ENCODE measurements at regions not wholly inside any gene's neighbourhood (a gene's known extent, or its start where the extent isn't known, plus 50 kb on each side); places are given as distances from the start of the nearest gene placed in this dataset.

DNA sequence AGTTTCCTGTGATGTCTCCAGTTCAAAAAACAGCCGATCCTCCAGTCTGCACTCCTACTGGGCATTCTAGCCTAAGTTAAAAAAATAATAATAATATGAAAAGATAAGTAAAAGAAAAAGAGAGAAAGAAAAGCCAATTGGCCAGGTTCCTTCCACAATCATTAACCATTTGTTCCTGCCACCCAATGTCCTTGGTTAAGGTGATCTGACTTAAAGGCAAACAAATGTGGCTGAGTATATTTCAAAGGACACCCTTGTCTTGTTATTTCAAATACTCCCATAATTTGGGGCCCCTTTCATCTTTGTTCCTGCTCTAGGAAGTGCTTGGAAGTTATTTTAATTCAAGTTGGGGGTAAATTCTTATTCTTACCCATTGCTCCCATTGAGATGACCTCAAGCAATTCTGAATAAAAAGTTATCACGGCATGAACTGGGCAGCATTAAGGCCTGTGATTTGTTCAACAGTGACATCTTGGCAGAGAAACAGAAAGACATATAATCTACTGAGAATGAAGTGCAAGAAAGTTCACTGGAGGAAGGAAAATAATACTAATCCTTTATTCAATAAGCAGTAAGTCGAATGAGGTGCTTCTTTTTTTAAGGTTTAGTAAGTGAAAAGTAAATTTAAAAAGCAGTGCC, 1054.5 kb upstream of the FANCL start:
- no peak overlapping the region for H2BK12ac ChIP-seq (ENCODE audit: low read depth, low read length)
- H4K8ac ChIP-seq (ENCODE audit: extremely low read depth, insufficient read depth, low read length): no peak overlapping the region
- H4K91ac ChIP-seq (replicated peaks; ENCODE audit: insufficient read length, low read length): no peak overlapping the region
- H3K27me3 ChIP-seq (replicated peaks in 1 of 4; ENCODE audit: control insufficient read depth in 3 of 4, extremely low read depth in 1 of 4, insufficient read depth in 3 of 4, low read length in 3 of 4): no peaks in the 10 kb centered on the region
- no peak overlapping the region for H3K14ac ChIP-seq (ENCODE audit: insufficient read length)
- H3K56ac ChIP-seq (replicated peaks; ENCODE audit: insufficient read length, low read depth, low read length): no peak overlapping the region
- H3K27ac ChIP-seq (ENCODE audit: low read depth, low read length): no peak overlapping the region
- H2AK5ac ChIP-seq (ENCODE audit: low read depth, low read length): no peak overlapping the region
- no peak overlapping the region for H2BK20ac ChIP-seq (ENCODE audit: low read length)
- H2BK5ac ChIP-seq (ENCODE audit: low read depth, low read length): no peak overlapping the region
- TF ChIP-seq RNF2 (IDR thresholded peaks at IDR 0.05; ENCODE audit: borderline replicate concordance, low read depth, low read length, missing control alignments, poor library complexity, severe bottlenecking) (no peak), RFX5 (IDR thresholded peaks at IDR 0.05; ENCODE audit: borderline replicate concordance, low read depth, low read length) (no peak), KDM1A (IDR thresholded peaks at IDR 0.05; ENCODE audit: borderline replicate concordance, low read length) (no peak), CTBP2 (IDR thresholded peaks at IDR 0.05; ENCODE audit: borderline replicate concordance, insufficient read depth, insufficient read length, low read length) (no peak)
- 84% methylated on average over 3 of the region's 3 CpGs; no CpG with 5 or more reads in 1 of the 2 experiments for WGBS, 2 experiments (ENCODE audit: extremely low coverage in 1 of 2, insufficient coverage in 1 of 2, insufficient read length in 1 of 2, insufficient replicate concordance in 2 of 2, low coverage in 1 of 2, low lambda C conversion rate in 2 of 2, missing lambda C conversion rate in 1 of 2)
- no peak overlapping the region for H2AFZ ChIP-seq (ENCODE audit: low read length)
- H3K23me2 ChIP-seq (ENCODE audit: low read depth, low read length): no peaks in the 10 kb centered on the region
- H3K18ac ChIP-seq (ENCODE audit: extremely low read depth, low read length): no peak overlapping the region
- no peak overlapping the region for H3K4me3 ChIP-seq (ENCODE audit: extremely low read depth in 1 of 4, insufficient read depth in 2 of 4, low read depth in 3 of 4, low read length in 4 of 4)
- no peak overlapping the region for H4K5ac ChIP-seq (ENCODE audit: insufficient read length, low read depth, low read length)
- CTCF ChIA-PET (ENCODE audit: partially characterized antibody): no interaction called here
- no peaks in the 10 kb centered on the region for H3K79me1 ChIP-seq (ENCODE audit: low read depth, low read length)
- H2BK15ac ChIP-seq (ENCODE audit: low read length): no peak overlapping the region
- H3K9ac ChIP-seq (replicated peaks in 1 of 4; ENCODE audit: extremely low read depth in 1 of 4, low read depth in 3 of 4, low read length in 3 of 4): no peak overlapping the region
- peaks cover 0 to 2% (median 0%) of the 10 kb centered on the region in 4 experiments; a peak in 2 of 7 replicates for H3K4me1 ChIP-seq (replicated peaks in 1 of 4; ENCODE audit: control insufficient read depth in 3 of 4, insufficient read depth in 4 of 4, low read length in 3 of 4)
- no peaks in the 10 kb centered on the region for H3K79me2 ChIP-seq (ENCODE audit: control insufficient read depth in 1 of 2, insufficient read depth in 2 of 2, low read length in 2 of 2)
- H3K9me3 ChIP-seq (ENCODE audit: insufficient read depth in 2 of 2, low read depth in 1 of 2, low read length in 1 of 2): no peaks in the 10 kb centered on the region
- no peaks in the 10 kb centered on the region for H4K20me1 ChIP-seq (replicated peaks in 1 of 2; ENCODE audit: control insufficient read depth in 1 of 2, insufficient read depth in 2 of 2, low read length in 2 of 2)
- H3K4ac ChIP-seq (replicated peaks; ENCODE audit: insufficient read length, low read depth, low read length): no peak overlapping the region
- no peak overlapping the region for H3K4me2 ChIP-seq (ENCODE audit: insufficient read depth in 1 of 2, low read depth in 2 of 2, low read length in 2 of 2)
- DNase-seq (ENCODE audit: low read depth in 1 of 2, low spot score in 2 of 2) (no peak), FAIRE-seq (no peak)
- H2BK120ac ChIP-seq (replicated peaks; ENCODE audit: low read depth, low read length): no peak overlapping the region
- no peak overlapping the region for H3K23ac ChIP-seq (ENCODE audit: insufficient read length)
- H3K36me3 ChIP-seq (ENCODE audit: control insufficient read depth in 2 of 4, insufficient read depth in 4 of 4, low read length in 3 of 4): no peaks in the 10 kb centered on the region
- POLR2A ChIA-PET (ENCODE audit: partially characterized antibody): no interaction called here
